ENCODE measurements at regions not wholly inside any gene's neighbourhood (a gene's known extent, or its start where the extent isn't known, plus 50 kb on each side); places are given as distances from the start of the nearest gene placed in this dataset.

GRCh38 chr2:557635-558301, 119.4 kb downstream of the TMEM18 start:
- H3K4me3 ChIP-seq (replicated peaks; ENCODE audit: low read depth, low read length): no peak overlapping the region
- DNase-seq (ENCODE audit: low read depth): no peak
- no peak for TF ChIP-seq CTCF (IDR thresholded peaks at IDR 0.05; ENCODE audit: low read length, missing control alignments)

- TF ChIP-seq CTCF (IDR thresholded peaks at IDR 0.05; ENCODE audit: low read length, missing control alignments): no peak
- DNase-seq (ENCODE audit: low read depth): no peak
- H3K4me3 ChIP-seq (replicated peaks; ENCODE audit: low read depth, low read length): no peak overlapping the region
Measured at GRCh38 chr2:556485-556884, 120.7 kb downstream of the TMEM18 start.

GRCh38 chr2:555164-555922, 121.9 kb downstream of the TMEM18 start:
- H3K4me3 ChIP-seq (replicated peaks; ENCODE audit: low read depth, low read length): no peak overlapping the region
- no peak for DNase-seq (ENCODE audit: low read depth)
- TF ChIP-seq CTCF (IDR thresholded peaks at IDR 0.05; ENCODE audit: low read length, missing control alignments): no peak

GRCh38 chr2:554444-554843, 122.8 kb downstream of the TMEM18 start:
- TF ChIP-seq CTCF (IDR thresholded peaks at IDR 0.05; ENCODE audit: low read length, missing control alignments): no peak
- no peak for DNase-seq (ENCODE audit: low read depth)

GRCh38 chr2:552906-553305, 124.3 kb downstream of the TMEM18 start:
- no peak overlapping the region for H3K4me3 ChIP-seq (replicated peaks; ENCODE audit: low read depth, low read length)
- TF ChIP-seq CTCF (IDR thresholded peaks at IDR 0.05; ENCODE audit: low read length, missing control alignments): no peak
- no peak for DNase-seq (ENCODE audit: low read depth)

More at GRCh38 chr2:554444-554843, 122.8 kb downstream of the TMEM18 start:
- no peak overlapping the region for H3K4me3 ChIP-seq (replicated peaks; ENCODE audit: low read depth, low read length)

- DNase-seq (ENCODE audit: low read depth): no peak
- H3K4me3 ChIP-seq (replicated peaks; ENCODE audit: low read depth, low read length): no peak overlapping the region
- TF ChIP-seq CTCF (IDR thresholded peaks at IDR 0.05; ENCODE audit: low read length, missing control alignments): no peak
Measured at GRCh38 chr2:551621-552020, 125.6 kb downstream of the TMEM18 start.

Measured in fibroblast of pulmonary artery (primary cell).